Activated naive CD8-positive, alpha-beta T cell treated with anti-CD3 and anti-CD28 coated beads, Interleukin-2, amount 10 ng/mL, durations not matched to agents 7 days and 5 days (primary cell): ENCODE measurements at regions not wholly inside any gene's neighbourhood (a gene's known extent, or its start where the extent isn't known, plus 50 kb on each side); places are given as distances from the start of the nearest gene placed in this dataset.

Source experiments
- ATAC-seq: fragments of 150-1000 bp; cut with Tn5 transposase; one replicate; pipeline ENCODE4 v1.10.0; 2021; ENCODE audit warnings: low read depth, moderate library complexity
- POLR2A ChIA-PET: fragments of 350-600 bp; sonication (Branson Sonifier 250); formaldehyde crosslinking; loops from one replicate; lab custom pipeline; 2021; ENCODE audit warnings: antibody characterized with exemption; lab: Charles Lee
- DNase-seq: peaks from one replicate; pipeline ENCODE4 v3.0.0; 2021
- H3K27ac Mint-ChIP-seq: one replicate; pipeline ENCODE4 v1.8.0; 2022; ENCODE audit warnings: mild to moderate bottlenecking, mixed read lengths
- H3K27me3 Mint-ChIP-seq: one replicate; pipeline ENCODE4 v1.8.0; 2022; ENCODE audit warnings: mild to moderate bottlenecking, moderate library complexity, mixed read lengths
- H3K36me3 Mint-ChIP-seq: one replicate; pipeline ENCODE4 v1.8.0; 2021; ENCODE audit warnings: mild to moderate bottlenecking, mixed read lengths
- H3K4me1 Mint-ChIP-seq: one replicate; pipeline ENCODE4 v1.8.0; 2021; ENCODE audit warnings: mixed read lengths
- H3K4me3 Mint-ChIP-seq: one replicate; pipeline ENCODE4 v1.8.0; 2022; ENCODE audit warnings: mild to moderate bottlenecking, moderate library complexity, mixed read lengths
- H3K9me3 Mint-ChIP-seq: one replicate; pipeline ENCODE4 v1.8.0; 2021; ENCODE audit warnings: mixed read lengths

GRCh38 chr16:9141813-9142212, 50.4 kb downstream of the HAPSTR1 start:
- H3K9me3 Mint-ChIP-seq = no peaks in the 10 kb centered on the region
- peaks cover 3% of the 10 kb centered on the region for H3K4me1 Mint-ChIP-seq
- ATAC-seq (no peak), DNase-seq (no peak)
- no peak overlapping the region for H3K4me3 Mint-ChIP-seq
- no peak overlapping the region for H3K27ac Mint-ChIP-seq
- H3K27me3 Mint-ChIP-seq = no peaks in the 10 kb centered on the region
- POLR2A ChIA-PET = interaction anchor here (1.1 kb wide), 1 partner anchor 205 kb away, joined by 5 read pairs; no protein-coding TSS in a partner anchor
- H3K36me3 Mint-ChIP-seq = no peaks in the 10 kb centered on the region

- H3K4me3 Mint-ChIP-seq = no peak overlapping the region
- H3K4me1 Mint-ChIP-seq = peaks cover 1% of the 10 kb centered on the region
- no peaks in the 10 kb centered on the region for H3K36me3 Mint-ChIP-seq
- H3K27me3 Mint-ChIP-seq = no peaks in the 10 kb centered on the region
- H3K27ac Mint-ChIP-seq = no peak overlapping the region
- DNase-seq (no peak), ATAC-seq (no peak)
- POLR2A ChIA-PET = no interaction called here
- H3K9me3 Mint-ChIP-seq = no peaks in the 10 kb centered on the region
Measured at GRCh38 chr16:9144106-9144505, 52.7 kb downstream of the HAPSTR1 start.

- Mint-ChIP-seq H3K4me3 (no peak overlapping the region), H3K36me3 (peaks cover 2% of the 10 kb centered on the region), H3K9me3 (peaks cover 6% of the 10 kb centered on the region), H3K27ac (no peak overlapping the region), H3K27me3 (peaks cover 7% of the 10 kb centered on the region), H3K4me1 (no peaks in the 10 kb centered on the region)
- POLR2A ChIA-PET = no interaction called here
- DNase-seq = no peak
- ATAC-seq = no peak
Measured at GRCh38 chr16:9148374-9149015, 57.1 kb downstream of the HAPSTR1 start.

GRCh38 chr16:9151074-9151473, 59.6 kb downstream of the HAPSTR1 start:
- POLR2A ChIA-PET = no interaction called here
- peaks cover 2% of the 10 kb centered on the region for H3K36me3 Mint-ChIP-seq
- no peak overlapping the region for H3K4me3 Mint-ChIP-seq
- peaks cover 21% of the 10 kb centered on the region for H3K27me3 Mint-ChIP-seq
- H3K4me1 Mint-ChIP-seq = no peaks in the 10 kb centered on the region
- H3K9me3 Mint-ChIP-seq = peaks cover 7% of the 10 kb centered on the region
- H3K27ac Mint-ChIP-seq = no peak overlapping the region
- DNase-seq (no peak), ATAC-seq (no peak)

GRCh38 chr16:9151597-9151996, 60.2 kb downstream of the HAPSTR1 start:
- Mint-ChIP-seq H3K27ac (no peak overlapping the region), H3K4me1 (no peaks in the 10 kb centered on the region)
- POLR2A ChIA-PET = no interaction called here

GRCh38 chr16:9152649-9153501, 61.4 kb downstream of the HAPSTR1 start:
- H3K4me1 Mint-ChIP-seq = no peaks in the 10 kb centered on the region
- DNase-seq = no peak
- peaks cover 28% of the 10 kb centered on the region for H3K27me3 Mint-ChIP-seq

More at GRCh38 chr16:9151597-9151996, 60.2 kb downstream of the HAPSTR1 start:
- ATAC-seq (no peak), DNase-seq (no peak)
- H3K4me3 Mint-ChIP-seq = no peak overlapping the region
- peaks cover 21% of the 10 kb centered on the region for H3K27me3 Mint-ChIP-seq
- peaks cover 7% of the 10 kb centered on the region for H3K9me3 Mint-ChIP-seq
- peaks cover 2% of the 10 kb centered on the region for H3K36me3 Mint-ChIP-seq

GRCh38 chr16:9153502-9153864, 62.0 kb downstream of the HAPSTR1 start:
- DNase-seq = no peak
- Mint-ChIP-seq H3K4me3 (no peak overlapping the region), H3K9me3 (peaks cover 7% of the 10 kb centered on the region), H3K4me1 (no peaks in the 10 kb centered on the region), H3K36me3 (peaks cover 2% of the 10 kb centered on the region), H3K27ac (no peak overlapping the region), H3K27me3 (peaks cover 30% of the 10 kb centered on the region)
- no peak for ATAC-seq
- POLR2A ChIA-PET = no interaction called here

More at GRCh38 chr16:9152649-9153501, 61.4 kb downstream of the HAPSTR1 start:
- Mint-ChIP-seq H3K36me3 (peaks cover 2% of the 10 kb centered on the region), H3K9me3 (peaks cover 7% of the 10 kb centered on the region), H3K27ac (no peak overlapping the region), H3K4me3 (no peak overlapping the region)
- ATAC-seq = no peak
- POLR2A ChIA-PET = no interaction called here

GRCh38 chr16:9154567-9155410, 63.3 kb downstream of the HAPSTR1 start:
- POLR2A ChIA-PET = no interaction called here
- peaks cover under 1% of the 10 kb centered on the region for H3K4me1 Mint-ChIP-seq

GRCh38 chr16:9155871-9156270, 64.4 kb downstream of the HAPSTR1 start:
- ATAC-seq (no peak), DNase-seq (no peak)
- Mint-ChIP-seq H3K9me3 (peaks cover 7% of the 10 kb centered on the region), H3K36me3 (peaks cover 2% of the 10 kb centered on the region), H3K4me3 (no peak overlapping the region), H3K27ac (no peak overlapping the region), H3K27me3 (peaks cover 37% of the 10 kb centered on the region), H3K4me1 (peaks cover 3% of the 10 kb centered on the region)
- POLR2A ChIA-PET = no interaction called here

More at GRCh38 chr16:9154567-9155410, 63.3 kb downstream of the HAPSTR1 start:
- peaks cover 2% of the 10 kb centered on the region for H3K36me3 Mint-ChIP-seq
- peaks cover 7% of the 10 kb centered on the region for H3K9me3 Mint-ChIP-seq
- peaks cover 31% of the 10 kb centered on the region for H3K27me3 Mint-ChIP-seq
- H3K27ac Mint-ChIP-seq = no peak overlapping the region
- DNase-seq (no peak), ATAC-seq (no peak)
- H3K4me3 Mint-ChIP-seq = no peak overlapping the region

GRCh38 chr16:9159839-9160550, 68.6 kb downstream of the HAPSTR1 start:
- ATAC-seq = no peak

GRCh38 chr16:9160551-9160911, 69.1 kb downstream of the HAPSTR1 start:
- POLR2A ChIA-PET = no interaction called here
- Mint-ChIP-seq H3K9me3 (no peaks in the 10 kb centered on the region), H3K36me3 (no peaks in the 10 kb centered on the region), H3K4me1 (peaks cover 3% of the 10 kb centered on the region), H3K4me3 (no peak overlapping the region), H3K27ac (no peak overlapping the region), H3K27me3 (peaks cover 17% of the 10 kb centered on the region)
- ATAC-seq (no peak), DNase-seq (no peak)

More at GRCh38 chr16:9159839-9160550, 68.6 kb downstream of the HAPSTR1 start:
- no peak overlapping the region for H3K4me3 Mint-ChIP-seq
- H3K4me1 Mint-ChIP-seq = peaks cover 3% of the 10 kb centered on the region
- H3K9me3 Mint-ChIP-seq = no peaks in the 10 kb centered on the region
- no peak overlapping the region for H3K27ac Mint-ChIP-seq
- H3K27me3 Mint-ChIP-seq = peaks cover 21% of the 10 kb centered on the region
- POLR2A ChIA-PET = no interaction called here
- peak; percentile 39 for DNase-seq
- H3K36me3 Mint-ChIP-seq = no peaks in the 10 kb centered on the region

- Mint-ChIP-seq H3K4me1 (no peaks in the 10 kb centered on the region), H3K27ac (no peak overlapping the region), H3K27me3 (no peaks in the 10 kb centered on the region), H3K36me3 (no peaks in the 10 kb centered on the region), H3K9me3 (no peaks in the 10 kb centered on the region), H3K4me3 (no peak overlapping the region)
- ATAC-seq (no peak), DNase-seq (no peak)
- POLR2A ChIA-PET = no interaction called here
Measured at GRCh38 chr16:9165681-9166080, 74.2 kb downstream of the HAPSTR1 start.
